ENCODE measurements at regions not wholly inside any gene's neighbourhood (a gene's known extent, or its start where the extent isn't known, plus 50 kb on each side); places are given as distances from the start of the nearest gene placed in this dataset.

DNA sequence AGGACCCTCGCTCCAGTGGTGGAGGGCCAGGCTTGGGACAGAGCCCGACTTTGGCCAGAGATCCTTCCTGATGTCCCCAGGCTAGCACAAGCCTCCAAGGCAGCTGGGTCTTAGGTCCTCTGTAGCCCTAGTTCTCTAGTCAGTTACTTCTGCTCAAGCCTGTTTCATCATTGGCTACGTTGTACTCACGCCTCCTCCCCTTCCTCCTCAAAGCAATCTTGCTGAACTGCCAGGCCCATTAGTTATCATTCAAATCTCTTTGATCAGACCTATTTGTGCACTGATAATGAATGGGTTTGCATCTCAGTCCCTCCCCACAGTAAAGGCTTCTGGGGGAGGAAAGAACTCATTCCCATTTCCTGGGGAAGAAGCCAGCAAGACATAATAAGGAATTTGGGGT lies 256.8 kb downstream of the NFATC2 start:
- H3K27ac ChIP-seq (ENCODE audit: insufficient read depth, low read depth, low read length, poor library complexity, severe bottlenecking) = no peak overlapping the region
- no peaks in the 10 kb centered on the region for H3K36me3 ChIP-seq (ENCODE audit: control insufficient read depth, insufficient read depth, low read length)
- no peaks in the 10 kb centered on the region for H3K27me3 ChIP-seq (ENCODE audit: control insufficient read depth, insufficient read depth, low read length, poor library complexity, severe bottlenecking)
- no peaks in the 10 kb centered on the region for H3K9me3 ChIP-seq (ENCODE audit: control insufficient read depth, low read length)
- no peaks in the 10 kb centered on the region for H3K4me1 ChIP-seq (ENCODE audit: control insufficient read depth, insufficient read depth, low read length)
- H3K4me3 ChIP-seq (ENCODE audit: insufficient read depth, low read depth, low read length) = no peak overlapping the region
- 92 to 93% methylated on average over 4 of the region's 4 CpGs for WGBS, 2 experiments

DNA sequence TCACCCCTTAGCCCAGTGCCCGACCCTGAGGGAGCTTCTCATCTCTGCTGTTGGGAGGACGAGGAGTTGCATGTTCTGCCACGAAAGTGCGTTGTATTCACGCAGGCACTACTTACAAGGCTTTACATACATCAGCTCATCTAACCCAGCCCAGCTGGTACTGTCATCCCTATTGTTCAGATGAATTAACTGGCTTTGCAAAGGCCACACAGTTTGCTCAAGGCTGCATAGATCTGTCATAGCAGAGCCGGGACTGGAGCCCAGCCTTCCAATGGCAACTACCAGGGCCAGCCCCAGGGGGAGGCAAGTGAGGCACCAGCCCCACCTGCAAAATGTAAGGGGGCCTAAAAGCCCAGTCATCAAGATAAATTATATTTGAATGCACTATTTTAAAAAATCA lies 257.6 kb downstream of the NFATC2 start:
- H3K4me3 ChIP-seq (ENCODE audit: insufficient read depth, low read depth, low read length) = no peak overlapping the region
- no peak overlapping the region for H3K27ac ChIP-seq (ENCODE audit: insufficient read depth, low read depth, low read length, poor library complexity, severe bottlenecking)
- WGBS, 2 experiments = 80 to 82% methylated on average over 6 of the region's 6 CpGs
- H3K27me3 ChIP-seq (ENCODE audit: control insufficient read depth, insufficient read depth, low read length, poor library complexity, severe bottlenecking) = no peaks in the 10 kb centered on the region
- no peaks in the 10 kb centered on the region for H3K36me3 ChIP-seq (ENCODE audit: control insufficient read depth, insufficient read depth, low read length)
- no peaks in the 10 kb centered on the region for H3K9me3 ChIP-seq (ENCODE audit: control insufficient read depth, low read length)
- H3K4me1 ChIP-seq (ENCODE audit: control insufficient read depth, insufficient read depth, low read length) = no peaks in the 10 kb centered on the region

GRCh38 chr20:51284176-51284575 lies 258.3 kb downstream of the NFATC2 start:
- no peaks in the 10 kb centered on the region for H3K36me3 ChIP-seq (ENCODE audit: control insufficient read depth, insufficient read depth, low read length)
- H3K27ac ChIP-seq (ENCODE audit: insufficient read depth, low read depth, low read length, poor library complexity, severe bottlenecking) = no peak overlapping the region
- WGBS, 2 experiments = 86 to 88% methylated on average over 1 of the region's 1 CpG
- no peaks in the 10 kb centered on the region for H3K27me3 ChIP-seq (ENCODE audit: control insufficient read depth, insufficient read depth, low read length, poor library complexity, severe bottlenecking)
- H3K9me3 ChIP-seq (ENCODE audit: control insufficient read depth, low read length) = no peaks in the 10 kb centered on the region
- H3K4me3 ChIP-seq (ENCODE audit: insufficient read depth, low read depth, low read length) = no peak overlapping the region
- no peaks in the 10 kb centered on the region for H3K4me1 ChIP-seq (ENCODE audit: control insufficient read depth, insufficient read depth, low read length)

DNA sequence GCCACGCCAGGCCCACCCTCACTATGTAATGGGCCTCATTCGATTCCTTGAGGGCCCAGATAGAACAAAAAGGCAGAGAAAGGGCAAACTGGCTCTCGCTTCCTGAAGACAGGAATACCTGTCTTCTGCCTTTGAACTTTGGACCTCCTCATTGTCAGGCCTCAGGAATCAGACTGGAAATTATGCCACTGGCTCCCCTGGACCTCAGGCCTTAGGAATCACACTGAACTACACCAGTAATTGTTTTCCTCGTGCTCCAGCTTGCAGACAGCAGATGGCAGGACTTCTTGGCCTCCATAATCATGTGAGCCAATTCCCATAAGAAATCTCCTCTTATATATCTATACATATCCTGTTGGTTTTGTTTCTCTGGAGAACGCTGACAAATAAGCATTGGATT lies 258.6 kb upstream of the KCNG1 start:
- H3K27me3 ChIP-seq (ENCODE audit: control insufficient read depth, insufficient read depth, low read length, poor library complexity, severe bottlenecking) = no peaks in the 10 kb centered on the region
- H3K4me3 ChIP-seq (ENCODE audit: insufficient read depth, low read depth, low read length) = no peak overlapping the region
- H3K27ac ChIP-seq (ENCODE audit: insufficient read depth, low read depth, low read length, poor library complexity, severe bottlenecking) = no peak overlapping the region
- 93 to 94% methylated on average over 5 of the region's 5 CpGs for WGBS, 2 experiments
- H3K9me3 ChIP-seq (ENCODE audit: control insufficient read depth, low read length) = no peaks in the 10 kb centered on the region
- no peaks in the 10 kb centered on the region for H3K4me1 ChIP-seq (ENCODE audit: control insufficient read depth, insufficient read depth, low read length)
- H3K36me3 ChIP-seq (ENCODE audit: control insufficient read depth, insufficient read depth, low read length) = no peaks in the 10 kb centered on the region

DNA sequence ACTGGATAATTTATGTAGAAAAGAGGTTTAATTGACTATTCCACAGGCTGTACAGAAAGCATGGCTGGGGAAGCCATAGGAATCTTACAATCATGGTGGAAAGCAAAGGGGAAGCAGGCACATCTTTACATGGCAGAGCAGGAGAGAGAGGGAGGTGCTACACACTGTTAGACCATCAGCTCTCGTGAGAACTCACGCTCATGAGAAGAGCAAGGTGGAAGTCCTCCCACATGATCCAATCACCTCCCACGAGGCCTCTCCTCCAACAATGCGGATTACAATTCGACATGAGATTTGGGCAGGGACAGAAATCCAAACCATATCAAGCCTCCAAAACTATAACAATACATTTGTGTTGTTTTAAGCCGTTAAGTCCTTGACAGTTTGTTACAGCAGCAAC lies 257.1 kb upstream of the KCNG1 start:
- Histone ChIP-seq H3K4me1 (ENCODE audit: control insufficient read depth, insufficient read depth, low read length) (no peaks in the 10 kb centered on the region), H3K27me3 (ENCODE audit: control insufficient read depth, insufficient read depth, low read length, poor library complexity, severe bottlenecking) (no peaks in the 10 kb centered on the region), H3K4me3 (ENCODE audit: insufficient read depth, low read depth, low read length) (no peak overlapping the region), H3K9me3 (ENCODE audit: control insufficient read depth, low read length) (no peaks in the 10 kb centered on the region), H3K27ac (ENCODE audit: insufficient read depth, low read depth, low read length, poor library complexity, severe bottlenecking) (no peak overlapping the region), H3K36me3 (ENCODE audit: control insufficient read depth, insufficient read depth, low read length) (no peaks in the 10 kb centered on the region)
- WGBS, 2 experiments = 91 to 96% methylated on average over 6 of the region's 6 CpGs

DNA sequence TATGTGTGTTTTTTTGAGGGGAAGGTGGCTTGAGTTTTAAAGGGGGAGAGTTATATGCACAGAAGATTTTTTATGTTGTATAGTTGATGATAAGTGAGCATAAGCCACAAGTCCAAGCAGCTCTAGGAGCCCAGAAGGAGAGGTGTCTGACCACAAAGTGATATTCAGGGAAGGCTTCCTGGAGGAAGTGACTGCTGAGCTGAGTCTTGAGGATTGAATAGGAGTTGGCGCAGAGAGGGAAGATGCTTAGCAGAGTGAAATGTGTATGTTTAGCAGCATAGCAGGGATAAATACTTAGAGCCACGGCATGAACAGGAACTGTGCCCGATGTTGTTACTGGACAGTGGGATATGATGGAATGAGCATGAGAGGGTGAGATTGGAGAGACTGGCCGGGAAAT lies 255.1 kb upstream of the KCNG1 start:
- no peaks in the 10 kb centered on the region for H3K36me3 ChIP-seq (ENCODE audit: control insufficient read depth, insufficient read depth, low read length)
- no peaks in the 10 kb centered on the region for H3K4me1 ChIP-seq (ENCODE audit: control insufficient read depth, insufficient read depth, low read length)
- no peak overlapping the region for H3K4me3 ChIP-seq (ENCODE audit: insufficient read depth, low read depth, low read length)
- 92 to 94% methylated on average over 4 of the region's 4 CpGs for WGBS, 2 experiments
- no peak overlapping the region for H3K27ac ChIP-seq (ENCODE audit: insufficient read depth, low read depth, low read length, poor library complexity, severe bottlenecking)
- no peaks in the 10 kb centered on the region for H3K9me3 ChIP-seq (ENCODE audit: control insufficient read depth, low read length)
- H3K27me3 ChIP-seq (ENCODE audit: control insufficient read depth, insufficient read depth, low read length, poor library complexity, severe bottlenecking) = no peaks in the 10 kb centered on the region

DNA sequence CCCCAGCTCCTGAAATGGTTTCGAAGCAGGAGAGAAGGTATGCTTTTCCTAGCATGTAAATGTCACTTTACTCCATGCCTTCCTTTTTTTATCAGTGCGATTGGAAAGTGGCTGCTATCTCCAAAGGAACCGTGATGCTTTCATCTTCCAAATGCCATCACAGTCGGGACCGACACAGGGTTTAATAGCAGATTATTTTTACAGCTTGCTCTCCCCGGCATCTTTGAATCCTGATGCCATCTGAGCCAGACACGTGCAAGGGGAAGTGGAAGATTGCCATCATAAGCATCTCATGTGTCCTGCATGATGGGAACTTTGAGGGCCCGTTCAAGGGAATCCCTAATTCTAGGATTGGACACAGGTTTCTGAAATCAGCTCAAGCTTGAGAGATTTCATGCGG lies 253.4 kb upstream of the KCNG1 start:
- Histone ChIP-seq H3K27me3 (ENCODE audit: control insufficient read depth, insufficient read depth, low read length, poor library complexity, severe bottlenecking) (no peaks in the 10 kb centered on the region), H3K36me3 (ENCODE audit: control insufficient read depth, insufficient read depth, low read length) (no peaks in the 10 kb centered on the region), H3K27ac (ENCODE audit: insufficient read depth, low read depth, low read length, poor library complexity, severe bottlenecking) (no peak overlapping the region), H3K4me3 (ENCODE audit: insufficient read depth, low read depth, low read length) (no peak overlapping the region), H3K9me3 (ENCODE audit: control insufficient read depth, low read length) (no peaks in the 10 kb centered on the region), H3K4me1 (ENCODE audit: control insufficient read depth, insufficient read depth, low read length) (no peaks in the 10 kb centered on the region)
- WGBS, 2 experiments = 92 to 93% methylated on average over 9 of the region's 9 CpGs

DNA sequence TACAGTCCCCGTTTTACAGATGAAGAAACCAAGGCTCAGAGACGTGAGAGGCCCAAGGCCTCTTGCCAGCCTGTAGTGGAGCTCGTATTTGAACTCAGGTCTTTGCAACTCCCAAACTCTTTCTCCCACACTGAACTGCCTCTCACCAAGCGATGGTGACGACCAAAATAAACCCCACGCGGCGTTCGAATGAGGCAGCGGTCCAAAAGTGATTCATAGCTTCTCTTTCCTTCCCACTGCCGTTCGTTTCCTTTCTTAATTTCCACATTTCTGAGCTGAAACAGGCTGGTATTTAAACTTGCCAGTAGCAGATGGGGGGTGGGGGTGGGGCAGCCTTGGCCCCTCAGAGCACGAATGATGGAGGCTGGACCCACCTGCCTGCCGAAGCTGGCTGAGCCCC lies 252.9 kb upstream of the KCNG1 start:
- Histone ChIP-seq H3K4me3 (ENCODE audit: insufficient read depth, low read depth, low read length) (no peak overlapping the region), H3K27me3 (ENCODE audit: control insufficient read depth, insufficient read depth, low read length, poor library complexity, severe bottlenecking) (no peaks in the 10 kb centered on the region), H3K4me1 (ENCODE audit: control insufficient read depth, insufficient read depth, low read length) (no peaks in the 10 kb centered on the region), H3K27ac (ENCODE audit: insufficient read depth, low read depth, low read length, poor library complexity, severe bottlenecking) (no peak overlapping the region), H3K36me3 (ENCODE audit: control insufficient read depth, insufficient read depth, low read length) (no peaks in the 10 kb centered on the region), H3K9me3 (ENCODE audit: control insufficient read depth, low read length) (no peaks in the 10 kb centered on the region)
- 91 to 93% methylated on average over 14 of the region's 14 CpGs for WGBS, 2 experiments

GRCh38 chr20:51275181-51275580 lies 252.3 kb upstream of the KCNG1 start:
- no peaks in the 10 kb centered on the region for H3K27me3 ChIP-seq (ENCODE audit: control insufficient read depth, insufficient read depth, low read length, poor library complexity, severe bottlenecking)
- no peak overlapping the region for H3K4me3 ChIP-seq (ENCODE audit: insufficient read depth, low read depth, low read length)
- no peaks in the 10 kb centered on the region for H3K4me1 ChIP-seq (ENCODE audit: control insufficient read depth, insufficient read depth, low read length)
- no peaks in the 10 kb centered on the region for H3K9me3 ChIP-seq (ENCODE audit: control insufficient read depth, low read length)
- 80 to 81% methylated on average over 4 to 5 of the region's 5 CpGs for WGBS, 2 experiments
- no peaks in the 10 kb centered on the region for H3K36me3 ChIP-seq (ENCODE audit: control insufficient read depth, insufficient read depth, low read length)
- H3K27ac ChIP-seq (ENCODE audit: insufficient read depth, low read depth, low read length, poor library complexity, severe bottlenecking) = no peak overlapping the region

DNA sequence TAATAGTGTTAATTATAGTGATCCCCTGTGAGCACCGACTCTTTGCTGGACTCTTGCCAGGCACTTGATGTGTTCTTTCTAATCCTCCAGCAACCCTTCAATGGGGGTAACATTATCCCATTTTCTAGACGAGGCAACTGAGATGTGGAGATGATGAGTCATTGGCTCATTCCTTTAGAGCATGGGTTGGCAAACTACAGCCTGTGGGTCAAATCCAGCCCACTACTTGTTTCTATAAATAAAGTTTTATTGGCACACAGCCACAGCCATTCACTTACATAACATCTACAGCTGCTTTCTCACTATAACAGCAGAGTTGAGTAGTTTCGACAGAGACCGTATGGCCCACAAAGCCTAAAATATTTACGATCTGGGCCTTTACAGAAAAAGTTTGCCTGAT lies 249.5 kb upstream of the KCNG1 start:
- Histone ChIP-seq H3K27me3 (ENCODE audit: control insufficient read depth, insufficient read depth, low read length, poor library complexity, severe bottlenecking) (no peaks in the 10 kb centered on the region), H3K27ac (ENCODE audit: insufficient read depth, low read depth, low read length, poor library complexity, severe bottlenecking) (no peak overlapping the region), H3K4me1 (ENCODE audit: control insufficient read depth, insufficient read depth, low read length) (no peaks in the 10 kb centered on the region), H3K9me3 (ENCODE audit: control insufficient read depth, low read length) (no peaks in the 10 kb centered on the region), H3K4me3 (ENCODE audit: insufficient read depth, low read depth, low read length) (no peak overlapping the region), H3K36me3 (ENCODE audit: control insufficient read depth, insufficient read depth, low read length) (no peaks in the 10 kb centered on the region)
- 93 to 97% methylated on average over 5 of the region's 5 CpGs for WGBS, 2 experiments

DNA sequence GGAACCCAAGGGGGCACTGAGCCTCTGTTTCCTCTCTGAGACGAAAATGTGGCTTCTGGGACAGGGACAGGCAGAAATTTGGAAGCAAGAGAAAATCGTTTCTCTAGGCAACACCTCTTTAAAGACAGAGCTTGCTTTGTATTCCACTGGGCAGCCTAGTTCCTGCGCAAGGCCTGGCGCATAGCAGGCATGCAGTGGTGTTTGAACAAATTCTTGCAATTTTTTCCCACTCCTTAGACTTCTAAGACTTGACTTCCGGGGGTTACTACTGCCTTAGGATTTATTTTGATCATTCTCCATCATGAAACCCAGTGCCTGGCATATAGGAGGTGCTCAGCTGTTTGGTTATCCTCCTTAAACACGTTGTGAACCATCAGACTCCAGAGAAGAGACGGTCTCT lies 249.0 kb upstream of the KCNG1 start:
- Histone ChIP-seq H3K27me3 (ENCODE audit: control insufficient read depth, insufficient read depth, low read length, poor library complexity, severe bottlenecking) (no peaks in the 10 kb centered on the region), H3K4me3 (ENCODE audit: insufficient read depth, low read depth, low read length) (no peak overlapping the region), H3K9me3 (ENCODE audit: control insufficient read depth, low read length) (no peaks in the 10 kb centered on the region), H3K36me3 (ENCODE audit: control insufficient read depth, insufficient read depth, low read length) (no peaks in the 10 kb centered on the region), H3K4me1 (ENCODE audit: control insufficient read depth, insufficient read depth, low read length) (no peaks in the 10 kb centered on the region), H3K27ac (ENCODE audit: insufficient read depth, low read depth, low read length, poor library complexity, severe bottlenecking) (no peak overlapping the region)
- WGBS, 2 experiments = 88 to 91% methylated on average over 7 of the region's 7 CpGs
